GM19328 (cell line): ENCODE measurements at regions not wholly inside any gene's neighbourhood (a gene's known extent, or its start where the extent isn't known, plus 50 kb on each side); places are given as distances from the start of the nearest gene placed in this dataset.

Experiments
- ATAC-seq: cut with Tn5 transposase; IDR thresholded peaks from one replicate; pipeline ENCODE4 v1.9.1; 2021; ENCODE audit warnings: mild to moderate bottlenecking, moderate library complexity; ENCODE audit not compliant: unreplicated experiment

DNA sequence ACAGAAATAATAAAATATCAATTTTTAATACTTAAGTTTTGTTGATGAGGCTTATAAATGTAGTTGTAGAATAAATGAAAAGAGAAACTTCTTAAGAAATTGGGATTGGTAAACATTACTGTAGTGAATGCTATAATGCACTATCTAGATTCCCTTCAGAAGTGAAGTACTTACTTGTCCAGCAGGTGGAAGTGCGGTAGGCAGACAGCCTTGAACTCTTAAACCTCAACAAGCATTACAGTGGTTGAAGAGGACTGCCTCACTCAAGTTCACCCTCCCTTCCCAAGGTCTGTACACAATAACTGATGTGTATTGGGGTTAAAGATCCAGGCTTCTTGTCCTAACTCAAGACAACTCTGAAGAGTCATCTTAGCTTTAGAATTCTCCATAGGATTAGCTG lies 931.0 kb upstream of the LRRTM1 start:
- no peak for ATAC-seq

DNA sequence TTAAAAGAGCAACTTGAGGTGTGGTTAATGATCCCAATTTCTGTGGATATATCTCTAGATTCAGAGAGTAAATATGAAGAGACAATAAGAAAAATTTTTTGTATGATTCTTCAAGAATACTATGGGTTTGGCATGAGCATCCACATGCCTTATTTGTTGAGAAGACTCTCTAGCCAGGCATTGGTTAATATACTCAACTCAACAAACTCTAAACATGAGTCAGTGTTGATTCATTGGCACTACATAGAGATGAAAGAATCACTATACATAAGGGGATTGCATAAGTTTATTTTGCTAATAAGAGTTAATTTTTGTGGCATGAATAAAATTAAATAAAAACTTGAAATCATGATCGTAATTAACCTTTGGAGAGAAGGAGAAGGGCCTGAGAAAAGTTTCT lies 930.2 kb upstream of the LRRTM1 start:
- no peak for ATAC-seq

DNA sequence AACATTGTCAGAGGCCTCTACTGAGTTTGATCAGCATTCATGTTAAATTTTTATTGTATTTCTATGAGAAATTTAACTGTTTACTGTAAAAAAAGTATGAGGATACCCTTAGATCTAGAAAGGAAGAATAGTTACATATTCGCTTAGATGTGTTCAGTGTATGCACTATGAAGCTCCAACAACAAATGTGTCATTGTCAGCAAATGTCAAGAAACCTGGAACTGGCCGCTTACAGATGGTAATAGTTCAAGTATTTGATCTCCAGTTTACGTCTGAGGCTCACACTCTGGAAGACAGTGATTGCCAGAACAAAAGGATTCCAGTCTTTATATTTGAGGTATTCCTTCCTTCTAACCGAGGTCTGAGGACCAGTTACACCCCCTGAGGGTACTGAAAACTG lies 921.2 kb upstream of the LRRTM1 start:
- no peak for ATAC-seq

DNA sequence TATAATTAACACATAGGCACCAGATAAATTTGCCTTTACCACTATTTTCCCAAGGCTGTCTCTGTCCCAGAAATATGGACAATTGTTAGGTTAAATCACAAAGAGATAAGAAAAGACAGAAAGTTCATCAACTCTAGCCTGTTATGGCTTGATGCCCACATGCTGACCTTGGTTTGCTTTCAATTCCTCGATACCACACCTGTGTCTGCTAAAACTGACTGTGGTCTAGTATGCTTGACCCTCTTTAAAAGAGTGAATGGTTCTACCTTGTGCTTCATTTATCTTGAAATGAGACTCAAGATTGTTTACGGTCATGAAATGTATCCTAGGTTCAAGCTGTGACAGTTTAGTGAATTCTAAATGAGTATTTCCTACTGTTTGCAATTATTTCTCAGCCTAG lies 909.0 kb upstream of the LRRTM1 start:
- no peak for ATAC-seq

DNA sequence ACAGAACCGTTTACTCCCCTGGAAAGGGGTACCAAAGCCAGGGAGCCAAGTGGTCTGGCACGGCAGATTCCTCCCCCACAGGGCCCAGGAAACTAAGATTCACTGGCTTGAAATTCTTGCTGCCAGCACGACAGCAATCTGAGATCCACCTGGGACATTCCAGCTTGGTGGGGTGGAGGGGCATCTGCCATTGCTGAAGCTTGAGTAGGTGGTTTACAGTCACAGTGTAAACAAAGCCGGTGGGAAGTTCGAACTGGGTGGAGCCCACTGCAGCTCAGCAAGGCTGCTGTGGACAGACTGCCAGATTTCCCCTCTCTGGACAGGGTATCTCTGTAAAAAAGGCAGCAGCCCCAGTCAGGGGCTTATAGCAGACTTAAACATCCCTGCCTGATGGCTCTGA lies 901.7 kb upstream of the LRRTM1 start:
- no peak for ATAC-seq

DNA sequence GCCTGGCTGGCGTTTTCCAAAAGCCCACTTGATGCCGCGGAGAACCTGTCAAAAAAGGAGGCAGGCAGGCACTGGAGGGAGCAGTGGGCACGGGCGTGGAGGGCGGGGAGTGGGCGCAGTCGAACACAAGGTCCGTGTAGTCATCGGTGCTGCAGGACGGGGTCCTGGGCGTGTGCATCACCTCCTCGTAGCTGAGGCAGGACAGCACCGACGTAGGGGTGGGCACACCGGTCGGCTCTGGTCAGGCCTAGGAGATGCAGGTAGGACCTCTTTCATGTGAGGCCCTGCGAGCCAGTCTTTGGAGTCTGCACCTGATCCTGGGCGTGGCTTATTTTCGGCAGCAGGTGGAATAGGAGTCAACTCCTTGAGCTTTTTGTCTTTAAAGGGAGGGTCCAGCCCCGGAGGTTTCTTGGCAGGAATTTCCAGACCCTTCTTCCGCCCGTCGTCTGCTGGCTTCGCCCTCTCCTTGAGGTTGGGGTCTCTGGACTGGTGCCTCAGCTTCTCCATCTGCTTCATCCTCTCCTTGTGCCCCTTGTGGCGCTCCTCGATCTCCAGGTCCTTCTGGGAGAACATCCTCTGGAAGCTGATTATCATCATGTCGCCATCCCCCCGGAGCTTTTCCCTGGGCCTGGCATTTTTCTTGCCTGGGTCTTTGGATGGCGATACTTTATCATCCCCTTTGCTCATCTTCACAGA lies 892.5 kb upstream of the LRRTM1 start:
- no peak for ATAC-seq

DNA sequence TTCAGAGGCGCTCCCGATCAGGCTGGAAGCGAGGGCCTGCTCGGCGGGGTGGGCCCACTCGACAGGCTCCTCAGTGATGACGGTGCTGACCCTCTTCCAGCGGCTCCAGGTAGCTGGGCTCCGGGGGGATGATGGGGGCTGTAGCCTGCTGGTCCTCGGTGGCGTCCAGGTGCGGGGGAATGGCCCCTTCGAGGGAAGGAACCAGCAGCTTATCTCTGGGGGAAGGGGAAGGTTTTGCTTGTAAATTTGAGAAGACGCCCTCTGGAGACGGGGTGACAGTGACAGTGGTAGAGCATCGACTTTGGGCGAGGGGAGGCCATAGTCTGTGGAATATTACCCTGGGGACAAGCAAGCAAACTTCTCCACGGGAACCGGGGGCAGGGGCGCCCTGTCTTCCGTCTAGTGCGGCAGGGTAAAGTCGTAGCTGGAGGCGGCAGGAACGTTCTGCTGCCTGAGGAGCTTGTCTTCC lies 891.9 kb upstream of the LRRTM1 start:
- no peak for ATAC-seq

DNA sequence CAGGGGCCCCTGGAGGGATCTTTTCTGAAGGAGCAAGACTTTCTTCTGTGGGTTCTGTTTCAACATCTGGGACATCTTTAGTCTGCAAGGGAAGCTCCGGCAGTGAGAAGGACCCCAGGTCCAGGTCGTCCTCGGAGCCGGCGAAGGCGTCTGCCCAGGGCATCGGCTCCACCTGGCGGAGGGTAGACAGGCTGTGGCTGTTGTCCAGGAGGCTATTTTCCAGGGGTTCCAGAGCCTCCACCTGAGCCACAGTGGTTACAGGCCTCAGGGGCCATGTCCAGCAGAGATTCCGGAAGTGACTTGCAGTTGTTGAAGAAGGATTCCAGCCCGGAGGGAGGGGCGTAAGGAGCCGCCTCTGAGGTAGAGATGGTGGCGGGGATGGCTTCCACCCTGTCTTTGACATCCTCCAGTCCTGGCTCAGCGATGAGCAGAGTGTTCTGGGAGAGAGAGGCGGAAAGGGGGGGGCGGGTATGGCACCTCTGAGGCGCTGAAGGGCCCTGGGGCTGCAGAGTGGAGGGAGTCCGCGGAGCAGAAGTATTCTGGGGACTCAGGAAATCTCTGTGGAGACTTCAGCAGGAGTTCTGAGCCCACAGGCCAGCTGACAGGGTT lies 891.3 kb upstream of the LRRTM1 start:
- no peak for ATAC-seq

DNA sequence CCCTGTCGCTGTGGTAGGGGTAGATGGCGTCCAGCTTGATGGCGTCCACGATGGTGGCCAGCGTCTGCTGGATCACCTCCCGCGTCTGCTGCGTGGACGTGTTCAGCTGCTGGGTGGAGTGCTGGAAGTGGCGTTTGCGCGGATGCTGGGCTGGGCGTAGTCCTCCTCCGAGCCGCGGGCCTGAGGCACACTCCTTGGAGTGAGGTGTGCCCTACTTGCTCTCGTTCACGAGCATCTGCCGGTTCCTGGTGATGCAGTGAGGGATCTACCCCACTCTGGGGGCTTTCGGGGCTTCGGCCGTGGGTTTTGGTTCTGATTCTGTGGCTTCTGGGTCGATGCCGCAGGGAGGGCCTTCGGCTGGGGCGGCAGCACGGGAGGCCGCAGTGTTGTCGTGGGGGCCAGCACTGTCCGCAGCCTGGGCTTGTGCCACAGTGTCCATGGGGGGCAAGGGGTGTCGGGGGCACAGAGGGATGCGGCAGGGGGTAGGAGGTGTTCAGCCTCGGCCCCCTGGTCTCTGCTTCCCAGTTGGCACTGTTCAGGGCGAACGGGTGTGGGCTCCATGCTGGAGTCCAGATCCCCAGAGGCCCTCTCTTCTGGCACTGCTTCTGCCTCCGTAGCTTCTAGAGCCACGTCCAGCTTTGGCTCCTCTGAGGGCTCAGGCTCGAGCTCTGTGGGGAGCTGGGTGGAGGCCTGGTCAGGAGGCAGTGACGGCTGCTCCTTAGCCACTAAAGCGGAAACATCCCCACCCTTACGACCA lies 890.6 kb upstream of the LRRTM1 start:
- no peak for ATAC-seq

DNA sequence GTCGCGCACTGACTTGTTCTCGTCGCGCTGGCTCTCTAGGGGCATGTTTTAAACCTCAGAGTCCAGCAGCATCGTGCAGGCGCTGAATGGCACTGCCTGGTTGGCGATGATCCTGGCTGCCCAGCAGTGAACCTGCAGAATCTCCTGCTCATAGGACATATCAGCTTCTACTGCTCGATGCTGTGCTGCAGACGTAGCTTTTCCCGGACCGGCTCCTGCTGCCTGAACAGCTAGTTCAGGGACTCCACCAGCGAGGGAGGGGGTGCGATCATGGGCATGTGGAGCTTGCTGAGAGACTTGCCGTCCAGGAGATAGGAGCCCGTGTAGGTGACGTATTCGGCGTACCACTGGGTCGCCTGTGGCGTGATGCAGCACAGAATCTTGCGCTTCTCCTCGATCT lies 890.0 kb upstream of the LRRTM1 start:
- no peak for ATAC-seq

DNA sequence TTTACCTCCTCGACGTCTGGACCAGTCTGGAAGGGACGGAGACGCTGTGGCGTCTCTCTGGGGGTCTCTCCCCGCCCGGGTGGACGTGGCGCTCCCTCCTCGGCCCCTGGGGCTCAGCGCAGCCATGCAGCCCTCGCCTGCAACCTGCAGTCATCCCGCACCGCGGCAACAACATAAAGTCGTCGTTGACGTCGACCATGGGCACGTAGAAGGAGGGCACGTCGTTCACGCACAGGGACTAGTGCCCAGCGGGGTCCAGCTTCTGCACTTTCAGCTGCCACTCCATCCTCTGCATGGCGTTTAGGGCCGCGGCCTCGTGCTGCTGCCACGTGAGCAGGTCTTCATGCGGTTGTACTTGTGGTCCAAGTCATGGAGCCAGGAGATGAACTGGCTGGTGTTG lies 889.6 kb upstream of the LRRTM1 start:
- ATAC-seq, result no peak

DNA sequence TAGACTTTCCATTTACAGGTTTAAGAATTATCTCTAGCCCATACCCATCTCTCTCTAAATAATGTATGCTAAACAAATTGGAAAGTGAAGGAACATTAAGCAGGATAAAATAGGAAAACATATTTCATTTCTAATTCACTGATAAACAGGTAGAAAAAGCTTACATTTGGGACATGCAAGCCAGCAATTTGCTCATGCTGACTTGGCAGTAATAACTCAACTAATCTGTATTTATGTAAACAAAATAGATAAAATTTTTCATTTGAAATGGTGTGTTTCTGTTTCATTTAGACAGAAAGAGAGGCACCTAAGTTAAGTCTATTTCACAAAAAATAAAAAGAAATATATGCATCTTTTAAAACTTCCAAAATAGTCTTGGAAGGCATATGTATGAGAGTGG lies 877.3 kb upstream of the LRRTM1 start:
- no peak for ATAC-seq

DNA sequence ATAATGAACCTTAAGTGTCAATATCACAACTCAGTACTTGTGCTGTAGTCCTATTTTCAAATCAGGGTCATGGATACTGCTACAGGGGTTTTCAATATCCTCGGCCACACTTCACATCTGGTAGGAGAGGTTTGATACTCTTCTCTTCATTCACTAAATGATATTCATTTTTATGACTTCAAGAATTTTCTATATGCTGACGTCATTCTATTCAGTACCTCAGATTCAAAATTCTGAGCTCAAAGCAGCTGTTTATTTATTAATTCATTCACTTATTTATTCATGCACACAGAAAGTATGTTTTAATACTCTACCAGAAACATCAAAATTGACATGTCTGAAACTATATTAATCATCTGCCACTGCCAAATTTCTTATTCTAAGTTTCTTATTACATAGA lies 866.9 kb upstream of the LRRTM1 start:
- no peak for ATAC-seq

DNA sequence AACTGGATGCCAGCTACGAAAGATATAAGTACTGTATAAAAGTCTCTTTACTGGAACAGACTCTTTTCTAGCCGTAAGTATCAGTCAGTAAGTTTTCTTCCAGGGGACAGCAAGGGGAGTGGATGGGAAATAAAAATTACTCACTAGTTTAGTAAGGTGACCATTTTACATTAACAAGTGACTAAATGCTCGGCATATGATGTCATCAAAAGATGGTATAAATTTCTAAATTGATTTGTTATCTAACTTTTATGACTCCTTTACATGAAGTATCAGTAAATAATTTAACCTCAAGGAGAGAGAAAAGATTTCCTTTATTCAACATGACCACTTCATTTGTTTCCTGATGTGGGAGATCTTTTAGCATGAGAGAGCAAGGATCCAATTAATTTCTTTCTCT lies 859.0 kb upstream of the LRRTM1 start:
- no peak for ATAC-seq

DNA sequence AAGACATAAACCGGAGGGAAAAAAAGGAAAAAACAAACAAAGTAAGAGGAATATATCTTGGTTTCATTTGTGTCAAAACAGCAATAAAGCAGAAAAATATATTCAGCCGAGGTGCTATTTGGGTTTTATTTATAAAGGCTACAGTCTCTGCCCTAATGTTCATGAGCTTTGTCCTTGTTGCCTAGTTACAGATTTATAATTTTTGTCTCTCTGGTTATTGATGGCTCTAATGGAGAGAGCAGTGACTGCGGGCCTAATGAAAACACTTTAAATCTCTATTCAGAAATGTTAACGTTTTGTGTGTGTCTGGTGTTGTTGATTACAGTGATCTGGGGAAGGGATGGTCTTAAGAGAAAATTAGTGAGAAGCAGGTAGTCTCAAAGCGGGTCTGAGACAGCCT lies 854.0 kb upstream of the LRRTM1 start:
- no peak for ATAC-seq

DNA sequence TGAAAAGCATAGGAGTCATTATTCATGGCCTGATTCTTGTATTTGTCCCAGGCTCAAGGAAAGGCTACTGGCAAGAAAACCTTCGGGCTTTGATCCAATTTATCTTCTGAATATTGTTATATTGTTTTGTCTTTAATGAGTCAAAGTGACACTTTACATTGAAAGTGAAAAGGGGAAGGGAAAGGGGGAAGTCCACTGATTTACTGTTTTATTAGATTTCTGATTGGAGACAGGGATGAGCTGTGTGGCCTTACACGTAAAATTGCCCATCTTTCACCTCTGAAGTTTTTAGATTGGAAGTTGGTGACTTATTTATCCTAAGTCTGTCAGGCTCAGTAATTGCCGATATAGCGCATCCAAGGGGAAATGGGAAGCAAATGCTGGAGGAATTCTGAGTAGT lies 843.8 kb upstream of the LRRTM1 start:
- ATAC-seq, result no peak

DNA sequence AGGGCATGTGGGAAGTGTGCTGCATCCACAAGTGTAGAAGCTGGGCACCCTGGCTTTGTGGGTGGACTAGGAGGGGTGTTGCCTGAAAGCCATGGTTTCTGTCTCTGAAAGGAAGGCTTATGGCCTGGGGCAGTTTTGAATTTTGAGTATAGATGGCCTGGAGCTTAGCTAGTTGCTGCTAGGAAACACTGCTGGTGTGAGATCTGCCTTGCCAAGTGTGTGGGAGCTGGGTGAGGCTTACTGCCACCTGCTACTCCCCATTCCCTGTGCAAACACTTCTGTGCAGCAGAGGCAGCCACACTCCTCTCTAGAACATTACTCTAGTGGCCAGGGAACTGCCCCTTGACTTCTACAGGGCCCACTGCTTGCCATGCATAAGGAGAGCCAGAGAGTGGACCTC lies 831.7 kb upstream of the LRRTM1 start:
- ATAC-seq, result no peak

DNA sequence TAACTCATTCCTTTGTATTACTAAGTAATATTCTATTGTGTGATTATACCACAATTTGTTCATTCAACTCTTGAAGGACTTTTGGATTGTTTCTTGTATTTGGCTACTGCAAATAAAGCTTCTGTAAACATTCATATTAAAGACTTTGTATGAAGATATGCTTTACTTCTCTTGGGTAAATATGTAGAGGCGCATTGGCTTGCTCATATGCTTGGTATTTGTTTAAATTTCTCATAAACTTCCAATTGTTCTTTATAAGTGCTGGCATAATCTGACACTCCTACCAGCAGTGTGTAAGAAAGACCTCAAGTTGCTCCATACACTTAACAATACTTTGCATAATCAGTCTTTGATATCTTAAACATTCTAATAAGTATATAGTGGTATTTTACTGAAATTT lies 792.8 kb upstream of the LRRTM1 start:
- no peak for ATAC-seq

DNA sequence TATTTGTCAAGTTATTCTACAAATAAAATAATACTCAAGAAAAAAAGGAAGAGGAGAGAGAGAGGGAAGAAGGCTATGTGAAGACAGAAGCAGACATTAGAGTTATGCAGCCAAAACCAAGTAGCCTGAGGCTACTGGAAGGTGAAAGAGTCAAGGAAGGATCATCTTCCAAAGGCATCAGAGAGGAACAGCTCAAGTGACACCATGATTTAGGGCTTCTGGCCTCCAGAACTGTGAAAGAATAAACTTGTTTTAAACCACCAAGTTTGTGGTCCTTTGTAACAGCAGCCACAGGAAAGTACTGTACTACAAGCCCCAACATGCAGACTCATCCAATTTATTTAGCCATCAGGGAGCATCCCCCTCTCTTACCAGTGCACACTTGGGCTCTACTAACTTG lies 788.5 kb upstream of the LRRTM1 start:
- ATAC-seq, result no peak

DNA sequence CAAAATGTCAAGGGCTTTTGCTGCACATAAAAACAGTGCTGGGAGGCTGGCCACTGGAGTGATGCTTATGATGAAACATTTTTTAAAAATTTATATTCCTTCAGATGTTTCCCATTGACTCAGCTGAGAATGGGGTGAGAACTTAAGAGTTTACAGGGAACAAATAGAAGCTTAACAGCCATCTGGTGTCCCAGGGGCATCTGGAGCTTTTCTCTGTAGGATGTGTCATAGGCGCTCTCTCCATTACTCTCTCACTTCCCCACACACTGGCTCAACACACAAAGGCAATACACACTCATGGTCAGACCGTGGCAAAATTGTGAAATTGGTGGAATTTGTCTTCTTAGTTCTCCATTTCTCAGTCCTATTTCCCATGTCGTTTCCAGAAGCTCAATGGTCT lies 783.1 kb upstream of the LRRTM1 start:
- no peak for ATAC-seq

DNA sequence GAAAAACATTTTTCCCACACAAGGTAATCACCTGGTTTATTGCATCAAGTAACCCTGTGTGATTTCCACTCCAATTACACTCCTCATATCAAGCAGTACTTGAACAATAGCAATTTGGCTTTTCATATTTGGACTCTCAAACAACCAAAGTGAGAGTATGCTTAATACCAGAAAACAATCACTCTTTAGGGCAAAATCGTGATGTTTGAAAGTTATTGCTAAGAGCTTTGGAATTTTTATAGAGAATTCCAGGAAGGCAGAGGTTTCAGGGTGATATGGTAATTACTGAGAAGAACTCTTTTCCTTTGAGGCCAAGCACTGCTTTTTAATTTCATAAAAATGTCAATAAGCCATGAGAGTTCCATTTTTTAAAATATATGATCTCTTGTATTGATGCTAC lies 779.5 kb upstream of the LRRTM1 start:
- ATAC-seq, result no peak

DNA sequence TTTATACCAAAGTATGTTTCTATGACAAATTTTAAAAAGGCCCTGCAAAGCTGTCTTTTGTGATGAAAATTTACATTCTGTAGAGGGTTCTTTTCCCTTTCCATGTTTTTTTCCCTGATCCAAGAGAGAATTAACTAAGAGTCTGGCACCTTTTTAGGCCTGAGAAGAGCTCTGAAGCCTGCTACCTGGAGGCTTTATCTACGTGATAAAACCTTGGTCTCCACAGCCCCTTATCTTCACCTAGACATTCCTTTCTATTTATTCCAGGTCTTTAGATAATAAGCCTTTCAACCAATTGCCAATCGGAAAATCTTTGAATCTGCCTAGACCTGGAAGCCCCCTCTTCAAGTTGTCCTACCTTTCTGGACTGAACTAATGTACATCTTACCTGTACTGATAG lies 774.1 kb upstream of the LRRTM1 start:
- no peak for ATAC-seq
